ENCODE measurements at regions not wholly inside any gene's neighbourhood (a gene's known extent, or its start where the extent isn't known, plus 50 kb on each side); places are given as distances from the start of the nearest gene placed in this dataset.

DNA sequence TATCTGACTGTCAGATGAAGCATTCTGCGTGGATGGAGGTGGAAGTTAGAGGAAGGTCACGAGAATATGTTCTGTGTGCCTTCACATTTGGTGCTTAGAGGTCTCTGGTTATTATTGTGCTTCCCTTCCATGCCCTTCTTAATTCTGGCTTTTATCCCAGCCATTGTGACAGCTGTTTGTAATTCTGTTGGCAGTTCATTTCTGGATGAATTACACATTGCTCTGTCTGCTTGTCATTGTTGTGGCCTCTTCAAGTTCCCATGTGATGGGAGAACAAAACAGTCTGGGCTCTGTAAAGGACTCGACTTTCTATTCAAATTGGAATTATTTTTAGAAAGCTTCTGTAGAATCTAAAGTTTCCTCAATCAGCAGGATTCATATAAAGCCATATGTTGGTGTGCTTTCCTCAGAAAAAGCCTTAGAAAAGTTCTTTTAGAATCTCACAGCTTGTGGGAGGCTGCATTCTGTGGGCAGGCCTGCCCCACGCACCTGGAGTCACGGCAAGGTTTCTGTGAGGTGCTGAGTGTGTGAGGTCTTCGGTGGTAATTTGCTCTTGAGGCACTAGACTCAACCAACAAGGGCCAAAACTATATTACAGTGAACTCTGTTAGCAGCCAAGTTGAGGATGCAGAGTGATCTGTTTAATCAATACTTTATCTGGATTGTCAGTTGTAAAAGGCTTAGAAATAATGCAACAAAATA lies 397.4 kb upstream of the AZI2 start:
- Histone ChIP-seq H3K9me2 (ENCODE audit: insufficient read depth) (peaks cover 9% of the 10 kb centered on the region; the same call in 1 of the 2 replicates), H3F3A (replicated peaks; ENCODE audit: low read depth) (no peaks in the 10 kb centered on the region), H4K20me1 (replicated peaks; ENCODE audit: insufficient read depth) (no peaks in the 10 kb centered on the region), H3K4me2 (no peak overlapping the region), H3K27ac (ENCODE audit: low read depth) (no peak overlapping the region), H3K36me3 (ENCODE audit: insufficient read depth) (no peaks in the 10 kb centered on the region), H2AFZ (no peak overlapping the region), H3K79me2 (replicated peaks; ENCODE audit: insufficient read depth) (no peaks in the 10 kb centered on the region), H3K4me3 (no peak overlapping the region), H3K27me3 (ENCODE audit: insufficient read depth) (no peaks in the 10 kb centered on the region), H3K4me1 (ENCODE audit: insufficient read depth) (0 out of 2 replicates have a peak, but pooled peaks cover 6% of the 10 kb centered on the region)
- TF ChIP-seq ZNF331 (CRISPR knock-in tag; IDR thresholded peaks at IDR 0.05; ENCODE audit: low read depth): no peak
- TF ChIP-seq POLR2AphosphoS5 (IDR thresholded peaks at IDR 0.05; ENCODE audit: low read depth): no peak
- TF ChIP-seq, protein P1, sequence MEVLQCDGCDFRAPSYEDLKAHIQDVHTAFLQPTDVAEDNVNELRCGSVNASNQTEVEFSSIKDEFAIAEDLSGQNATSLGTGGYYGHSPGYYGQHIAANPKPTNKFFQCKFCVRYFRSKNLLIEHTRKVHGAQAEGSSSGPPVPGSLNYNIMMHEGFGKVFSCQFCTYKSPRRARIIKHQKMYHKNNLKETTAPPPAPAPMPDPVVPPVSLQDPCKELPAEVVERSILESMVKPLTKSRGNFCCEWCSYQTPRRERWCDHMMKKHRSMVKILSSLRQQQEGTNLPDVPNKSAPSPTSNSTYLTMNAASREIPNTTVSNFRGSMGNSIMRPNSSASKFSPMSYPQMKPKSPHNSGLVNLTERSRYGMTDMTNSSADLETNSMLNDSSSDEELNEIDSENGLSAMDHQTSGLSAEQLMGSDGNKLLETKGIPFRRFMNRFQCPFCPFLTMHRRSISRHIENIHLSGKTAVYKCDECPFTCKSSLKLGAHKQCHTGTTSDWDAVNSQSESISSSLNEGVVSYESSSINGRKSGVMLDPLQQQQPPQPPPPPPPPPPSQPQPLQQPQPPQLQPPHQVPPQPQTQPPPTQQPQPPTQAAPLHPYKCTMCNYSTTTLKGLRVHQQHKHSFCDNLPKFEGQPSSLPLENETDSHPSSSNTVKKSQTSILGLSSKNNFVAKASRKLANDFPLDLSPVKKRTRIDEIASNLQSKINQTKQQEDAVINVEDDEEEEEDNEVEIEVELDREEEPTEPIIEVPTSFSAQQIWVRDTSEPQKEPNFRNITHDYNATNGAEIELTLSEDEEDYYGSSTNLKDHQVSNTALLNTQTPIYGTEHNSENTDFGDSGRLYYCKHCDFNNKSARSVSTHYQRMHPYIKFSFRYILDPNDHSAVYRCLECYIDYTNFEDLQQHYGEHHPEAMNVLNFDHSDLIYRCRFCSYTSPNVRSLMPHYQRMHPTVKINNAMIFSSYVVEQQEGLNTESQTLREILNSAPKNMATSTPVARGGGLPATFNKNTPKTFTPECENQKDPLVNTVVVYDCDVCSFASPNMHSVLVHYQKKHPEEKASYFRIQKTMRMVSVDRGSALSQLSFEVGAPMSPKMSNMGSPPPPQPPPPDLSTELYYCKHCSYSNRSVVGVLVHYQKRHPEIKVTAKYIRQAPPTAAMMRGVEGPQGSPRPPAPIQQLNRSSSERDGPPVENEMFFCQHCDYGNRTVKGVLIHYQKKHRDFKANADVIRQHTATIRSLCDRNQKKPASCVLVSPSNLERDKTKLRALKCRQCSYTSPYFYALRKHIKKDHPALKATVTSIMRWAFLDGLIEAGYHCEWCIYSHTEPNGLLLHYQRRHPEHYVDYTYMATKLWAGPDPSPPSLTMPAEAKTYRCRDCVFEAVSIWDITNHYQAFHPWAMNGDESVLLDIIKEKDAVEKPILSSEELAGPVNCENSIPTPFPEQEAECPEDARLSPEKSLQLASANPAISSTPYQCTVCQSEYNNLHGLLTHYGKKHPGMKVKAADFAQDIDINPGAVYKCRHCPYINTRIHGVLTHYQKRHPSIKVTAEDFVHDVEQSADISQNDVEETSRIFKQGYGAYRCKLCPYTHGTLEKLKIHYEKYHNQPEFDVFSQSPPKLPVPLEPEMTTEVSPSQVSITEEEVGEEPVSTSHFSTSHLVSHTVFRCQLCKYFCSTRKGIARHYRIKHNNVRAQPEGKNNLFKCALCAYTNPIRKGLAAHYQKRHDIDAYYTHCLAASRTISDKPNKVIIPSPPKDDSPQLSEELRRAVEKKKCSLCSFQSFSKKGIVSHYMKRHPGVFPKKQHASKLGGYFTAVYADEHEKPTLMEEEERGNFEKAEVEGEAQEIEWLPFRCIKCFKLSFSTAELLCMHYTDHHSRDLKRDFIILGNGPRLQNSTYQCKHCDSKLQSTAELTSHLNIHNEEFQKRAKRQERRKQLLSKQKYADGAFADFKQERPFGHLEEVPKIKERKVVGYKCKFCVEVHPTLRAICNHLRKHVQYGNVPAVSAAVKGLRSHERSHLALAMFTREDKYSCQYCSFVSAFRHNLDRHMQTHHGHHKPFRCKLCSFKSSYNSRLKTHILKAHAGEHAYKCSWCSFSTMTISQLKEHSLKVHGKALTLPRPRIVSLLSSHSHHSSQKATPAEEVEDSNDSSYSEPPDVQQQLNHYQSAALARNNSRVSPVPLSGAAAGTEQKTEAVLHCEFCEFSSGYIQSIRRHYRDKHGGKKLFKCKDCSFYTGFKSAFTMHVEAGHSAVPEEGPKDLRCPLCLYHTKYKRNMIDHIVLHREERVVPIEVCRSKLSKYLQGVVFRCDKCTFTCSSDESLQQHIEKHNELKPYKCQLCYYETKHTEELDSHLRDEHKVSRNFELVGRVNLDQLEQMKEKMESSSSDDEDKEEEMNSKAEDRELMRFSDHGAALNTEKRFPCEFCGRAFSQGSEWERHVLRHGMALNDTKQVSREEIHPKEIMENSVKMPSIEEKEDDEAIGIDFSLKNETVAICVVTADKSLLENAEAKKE (CRISPR knock-in tag; IDR thresholded peaks at IDR 0.05): no peak
- no peak for TF ChIP-seq CTCF (conservative IDR thresholded peaks at IDR 0.05; ENCODE audit: low read depth in 2 of 2)
- no peak for TF ChIP-seq NANOG (IDR thresholded peaks at IDR 0.05; ENCODE audit: borderline replicate concordance)
- TF ChIP-seq ZNF114 (CRISPR knock-in tag; IDR thresholded peaks at IDR 0.05): no peak
- no peak for TF ChIP-seq EZH2 (IDR thresholded peaks at IDR 0.05; ENCODE audit: low read depth, unreplicated experiment)
- TF ChIP-seq STAT1 (IDR thresholded peaks at IDR 0.05; ENCODE audit: unreplicated experiment): no peak
- TF ChIP-seq, protein P2, sequence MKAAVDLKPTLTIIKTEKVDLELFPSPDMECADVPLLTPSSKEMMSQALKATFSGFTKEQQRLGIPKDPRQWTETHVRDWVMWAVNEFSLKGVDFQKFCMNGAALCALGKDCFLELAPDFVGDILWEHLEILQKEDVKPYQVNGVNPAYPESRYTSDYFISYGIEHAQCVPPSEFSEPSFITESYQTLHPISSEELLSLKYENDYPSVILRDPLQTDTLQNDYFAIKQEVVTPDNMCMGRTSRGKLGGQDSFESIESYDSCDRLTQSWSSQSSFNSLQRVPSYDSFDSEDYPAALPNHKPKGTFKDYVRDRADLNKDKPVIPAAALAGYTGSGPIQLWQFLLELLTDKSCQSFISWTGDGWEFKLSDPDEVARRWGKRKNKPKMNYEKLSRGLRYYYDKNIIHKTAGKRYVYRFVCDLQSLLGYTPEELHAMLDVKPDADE (IDR thresholded peaks at IDR 0.05): no peak
- no peak for TF ChIP-seq CREB1 (CRISPR knock-in tag; IDR thresholded peaks at IDR 0.05; ENCODE audit: low read depth)
- no peak for TF ChIP-seq EZH2phosphoT487 (IDR thresholded peaks at IDR 0.05; ENCODE audit: unreplicated experiment)
- Mint-ChIP-seq H3K27ac (no peak overlapping the region), H3K9me3 (peaks cover 10% of the 10 kb centered on the region), H3K36me3 (ENCODE audit: low read depth) (peaks cover 8% of the 10 kb centered on the region; the same call in 2 of the 3 replicates), H3K4me3 (no peak overlapping the region), H3K27me3 (ENCODE audit: insufficient read depth, low read depth, poor library complexity) (no peaks in the 10 kb centered on the region), H3K4me1 (0 out of 3 replicates have a peak, but pooled peaks cover 2% of the 10 kb centered on the region)
- DNase-seq (ENCODE audit: low spot score) (no peak), ATAC-seq (no peak)
